Endometrium (tissue), 2 donors: ENCODE measurements at regions not wholly inside any gene's neighbourhood (a gene's known extent, or its start where the extent isn't known, plus 50 kb on each side); places are given as distances from the start of the nearest gene placed in this dataset.
"Not testable (repeated sequence)": the region's sequence is repeated elsewhere in the genome, so short reads cannot be mapped to it uniquely, and the experiment has no call there.

Source experiments
- FAIRE-seq: peaks from 2 replicates; lab custom pipeline; 2012; peaks lifted over from hg19 to GRCh38; lab: Jason Lieb, UNC
- donor health status: control.
- donor health status: control.

GRCh38 chr17:53330756-53331155 is 492.0 kb upstream of the KIF2B start:
- no peak for FAIRE-seq

GRCh38 chr17:53321651-53322050 is 501.1 kb upstream of the KIF2B start:
- FAIRE-seq, result no peak

GRCh38 chr17:53319947-53320346 is 502.8 kb upstream of the KIF2B start:
- no peak for FAIRE-seq

- no peak for FAIRE-seq
Observed at GRCh38 chr17:53316988-53317387, 505.7 kb upstream of the KIF2B start.

GRCh38 chr17:53316073-53316472 is 506.7 kb upstream of the KIF2B start:
- no peak for FAIRE-seq

GRCh38 chr17:53314521-53314920 is 508.2 kb upstream of the KIF2B start:
- FAIRE-seq, result no peak

- no peak for FAIRE-seq
Observed at GRCh38 chr17:53313746-53314145, 509.0 kb upstream of the KIF2B start.

- FAIRE-seq, result no peak
Observed at GRCh38 chr17:53278466-53278865, 544.3 kb upstream of the KIF2B start.

- FAIRE-seq, result no peak
Observed at GRCh38 chr17:53273126-53273525, 549.6 kb upstream of the KIF2B start.

GRCh38 chr17:53270936-53271335 is 551.8 kb upstream of the KIF2B start:
- FAIRE-seq, result no peak

GRCh38 chr17:53264730-53265129 is 558.0 kb upstream of the KIF2B start:
- no peak for FAIRE-seq

- no peak for FAIRE-seq
Observed at GRCh38 chr17:53253956-53254597, 568.6 kb upstream of the KIF2B start.

- no peak for FAIRE-seq
Observed at GRCh38 chr17:53249036-53249435, 573.7 kb upstream of the KIF2B start.

- no peak for FAIRE-seq
Observed at GRCh38 chr17:53234138-53234537, 588.6 kb upstream of the KIF2B start.

GRCh38 chr17:53227514-53227913 is 595.2 kb upstream of the KIF2B start:
- FAIRE-seq, result no peak

- no peak for FAIRE-seq
Observed at GRCh38 chr17:53227111-53227510, 595.6 kb upstream of the KIF2B start.

- no peak for FAIRE-seq
Observed at GRCh38 chr17:53219821-53220220, 602.9 kb upstream of the KIF2B start.

GRCh38 chr17:53218723-53219122 is 604.0 kb upstream of the KIF2B start:
- FAIRE-seq, result no peak

- no peak for FAIRE-seq
Observed at GRCh38 chr17:53217311-53217710, 605.4 kb upstream of the KIF2B start.

GRCh38 chr17:53208935-53209334 is 613.8 kb upstream of the KIF2B start:
- not testable (repeated sequence) for FAIRE-seq

GRCh38 chr17:53193044-53193443 is 629.7 kb upstream of the KIF2B start:
- FAIRE-seq, result no peak

GRCh38 chr17:53191878-53192277 is 630.8 kb upstream of the KIF2B start:
- FAIRE-seq, result no peak

GRCh38 chr17:53186001-53186400 is 636.7 kb upstream of the KIF2B start:
- no peak for FAIRE-seq

GRCh38 chr17:53176629-53177028 is 646.1 kb upstream of the KIF2B start:
- no peak for FAIRE-seq

GRCh38 chr17:53168413-53168812 is 654.3 kb upstream of the KIF2B start:
- no peak for FAIRE-seq
